Stimulated activated naive B cell treated with anti-CD40 and anti-IgM and Interleukin-4, amounts not matched to agents 10 μg/mL and 1 μg/mL and 100 μg/mL, for 72 hours (primary cell): ENCODE measurements at regions not wholly inside any gene's neighbourhood (a gene's known extent, or its start where the extent isn't known, plus 50 kb on each side); places are given as distances from the start of the nearest gene placed in this dataset.

ENCODE experiments used
- ATAC-seq, 2 donors: fragments of 150-1000 bp; cut with Tn5 transposase; replicated peaks; 2 replicates each; pipeline ENCODE4 v1.10.0; 2021; ENCODE audit warnings: moderate library complexity in 1 of 2
- DNase-seq: peaks from one replicate; pipeline ENCODE4 v3.0.0; 2021
- H3K27ac Mint-ChIP-seq: one replicate; pipeline ENCODE4 v1.8.0; 2022; ENCODE audit warnings: mild to moderate bottlenecking, mixed read lengths
- H3K27me3 Mint-ChIP-seq, 2 donors: one replicate each; pipeline ENCODE4 v1.8.0; 2022; ENCODE audit warnings: mixed read lengths in 2 of 2
- H3K36me3 Mint-ChIP-seq, 2 donors: one replicate each; pipeline ENCODE4 v1.8.0; 2022; ENCODE audit warnings: mixed read lengths in 2 of 2, mild to moderate bottlenecking in 1 of 2
- H3K4me1 Mint-ChIP-seq, 2 donors: one replicate each; pipeline ENCODE4 v1.8.0; 2022; ENCODE audit warnings: mixed read lengths in 2 of 2, mild to moderate bottlenecking in 1 of 2
- H3K4me3 Mint-ChIP-seq, 2 donors: one replicate each; pipeline ENCODE4 v1.8.0; 2022; ENCODE audit warnings: mild to moderate bottlenecking in 2 of 2, mixed read lengths in 2 of 2, moderate library complexity in 1 of 2
- H3K9me3 Mint-ChIP-seq, 2 donors: one replicate each; pipeline ENCODE4 v1.8.0; 2022; ENCODE audit warnings: mixed read lengths in 2 of 2, mild to moderate bottlenecking in 1 of 2

GRCh38 chr1:208556461-208556860 is 312.3 kb upstream of the PLXNA2 start:
- no peak overlapping the region for H3K4me3 Mint-ChIP-seq
- no peak for DNase-seq
- H3K9me3 Mint-ChIP-seq = no peaks in the 10 kb centered on the region
- H3K4me1 Mint-ChIP-seq = no peaks in the 10 kb centered on the region
- H3K36me3 Mint-ChIP-seq = no peaks in the 10 kb centered on the region
- peaks cover 5 to 10% of the 10 kb centered on the region in 2 donors for H3K27me3 Mint-ChIP-seq
- no peak for ATAC-seq
- no peak overlapping the region for H3K27ac Mint-ChIP-seq

- DNase-seq (no peak), ATAC-seq (no peak)
- Mint-ChIP-seq H3K27me3 (peaks cover 0 to 6% of the 10 kb centered on the region in 2 donors), H3K4me1 (no peaks in the 10 kb centered on the region), H3K36me3 (no peaks in the 10 kb centered on the region), H3K4me3 (no peak overlapping the region), H3K9me3 (no peaks in the 10 kb centered on the region), H3K27ac (no peak overlapping the region)
Observed at GRCh38 chr1:208557046-208557722, 313.0 kb upstream of the PLXNA2 start.

- no peaks in the 10 kb centered on the region for H3K36me3 Mint-ChIP-seq
- DNase-seq = no peak
- ATAC-seq = no peak
- H3K9me3 Mint-ChIP-seq = peaks cover 0 to 2% of the 10 kb centered on the region in 2 donors
- H3K27me3 Mint-ChIP-seq = peaks cover 0 to 4% of the 10 kb centered on the region in 2 donors
- no peaks in the 10 kb centered on the region for H3K4me1 Mint-ChIP-seq
- no peak overlapping the region for H3K4me3 Mint-ChIP-seq
- H3K27ac Mint-ChIP-seq = no peak overlapping the region
Observed at GRCh38 chr1:208557723-208558094, 313.5 kb upstream of the PLXNA2 start.

GRCh38 chr1:208559597-208560329 is 315.6 kb upstream of the PLXNA2 start:
- ATAC-seq (no peak), DNase-seq (no peak)
- H3K36me3 Mint-ChIP-seq = no peaks in the 10 kb centered on the region
- peaks cover 1% of the 10 kb centered on the region in 2 donors for H3K27me3 Mint-ChIP-seq
- no peak overlapping the region for H3K4me3 Mint-ChIP-seq
- peaks cover 0 to 4% of the 10 kb centered on the region in 2 donors for H3K9me3 Mint-ChIP-seq
- no peak overlapping the region for H3K27ac Mint-ChIP-seq
- no peaks in the 10 kb centered on the region for H3K4me1 Mint-ChIP-seq

GRCh38 chr1:208562151-208562960 is 318.2 kb upstream of the PLXNA2 start:
- H3K4me3 Mint-ChIP-seq = no peak overlapping the region
- H3K4me1 Mint-ChIP-seq = no peaks in the 10 kb centered on the region
- no peak overlapping the region for H3K27ac Mint-ChIP-seq
- no peaks in the 10 kb centered on the region for H3K36me3 Mint-ChIP-seq
- ATAC-seq (no peak), DNase-seq (no peak)
- H3K27me3 Mint-ChIP-seq = peaks cover 5% of the 10 kb centered on the region in 2 donors
- peaks cover 0 to 4% of the 10 kb centered on the region in 2 donors for H3K9me3 Mint-ChIP-seq

GRCh38 chr1:208564466-208564865 is 320.3 kb upstream of the PLXNA2 start:
- no peak overlapping the region for H3K27ac Mint-ChIP-seq
- no peaks in the 10 kb centered on the region for H3K4me1 Mint-ChIP-seq
- no peak overlapping the region for H3K4me3 Mint-ChIP-seq
- DNase-seq (no peak), ATAC-seq (no peak)
- no peaks in the 10 kb centered on the region for H3K36me3 Mint-ChIP-seq
- peaks cover 5% of the 10 kb centered on the region in 2 donors for H3K27me3 Mint-ChIP-seq
- peaks cover 0 to 4% of the 10 kb centered on the region in 2 donors for H3K9me3 Mint-ChIP-seq

GRCh38 chr1:208565756-208566440 is 321.7 kb upstream of the PLXNA2 start:
- Mint-ChIP-seq H3K4me3 (no peak overlapping the region), H3K9me3 (peaks cover 4 to 6% of the 10 kb centered on the region in 2 donors), H3K27ac (no peak overlapping the region), H3K4me1 (no peaks in the 10 kb centered on the region), H3K27me3 (peaks cover 5% of the 10 kb centered on the region in 2 donors), H3K36me3 (no peaks in the 10 kb centered on the region)
- DNase-seq = no peak
- ATAC-seq = no peak

GRCh38 chr1:208569181-208569580 is 325.0 kb upstream of the PLXNA2 start:
- peaks cover 0 to 6% of the 10 kb centered on the region in 2 donors for H3K9me3 Mint-ChIP-seq
- no peak overlapping the region for H3K4me3 Mint-ChIP-seq
- no peak overlapping the region for H3K27ac Mint-ChIP-seq
- DNase-seq (no peak), ATAC-seq (no peak)
- H3K36me3 Mint-ChIP-seq = no peaks in the 10 kb centered on the region
- peaks cover 5% of the 10 kb centered on the region in 2 donors for H3K27me3 Mint-ChIP-seq
- H3K4me1 Mint-ChIP-seq = no peaks in the 10 kb centered on the region

GRCh38 chr1:208570362-208570761 is 326.2 kb upstream of the PLXNA2 start:
- no peak for DNase-seq
- peaks cover 0 to 6% of the 10 kb centered on the region in 2 donors for H3K9me3 Mint-ChIP-seq
- H3K4me1 Mint-ChIP-seq = no peaks in the 10 kb centered on the region
- no peak overlapping the region for H3K4me3 Mint-ChIP-seq
- no peaks in the 10 kb centered on the region for H3K36me3 Mint-ChIP-seq
- H3K27me3 Mint-ChIP-seq = no peaks in the 10 kb centered on the region
- ATAC-seq = no peak
- H3K27ac Mint-ChIP-seq = no peak overlapping the region

GRCh38 chr1:208576425-208576824 is 332.2 kb upstream of the PLXNA2 start:
- DNase-seq (no peak), ATAC-seq (no peak)
- Mint-ChIP-seq H3K4me3 (no peak overlapping the region), H3K27ac (no peak overlapping the region), H3K36me3 (no peaks in the 10 kb centered on the region), H3K27me3 (no peaks in the 10 kb centered on the region), H3K4me1 (no peaks in the 10 kb centered on the region), H3K9me3 (no peaks in the 10 kb centered on the region)

- Mint-ChIP-seq H3K9me3 (no peaks in the 10 kb centered on the region), H3K27ac (no peak overlapping the region)
Observed at GRCh38 chr1:208577381-208577905, 333.3 kb upstream of the PLXNA2 start.

GRCh38 chr1:208581209-208581608 is 337.0 kb upstream of the PLXNA2 start:
- Mint-ChIP-seq H3K4me1 (no peaks in the 10 kb centered on the region), H3K4me3 (no peak overlapping the region), H3K9me3 (peaks cover 0 to 5% of the 10 kb centered on the region in 2 donors), H3K36me3 (no peaks in the 10 kb centered on the region), H3K27me3 (no peaks in the 10 kb centered on the region), H3K27ac (no peak overlapping the region)
- no peak for ATAC-seq
- no peak for DNase-seq

More at GRCh38 chr1:208577381-208577905, 333.3 kb upstream of the PLXNA2 start:
- ATAC-seq (no peak), DNase-seq (no peak)
- H3K36me3 Mint-ChIP-seq = no peaks in the 10 kb centered on the region
- H3K4me1 Mint-ChIP-seq = no peaks in the 10 kb centered on the region
- no peaks in the 10 kb centered on the region for H3K27me3 Mint-ChIP-seq
- H3K4me3 Mint-ChIP-seq = no peak overlapping the region

GRCh38 chr1:208581667-208582066 is 337.5 kb upstream of the PLXNA2 start:
- H3K36me3 Mint-ChIP-seq = no peaks in the 10 kb centered on the region
- no peak for ATAC-seq
- no peak overlapping the region for H3K27ac Mint-ChIP-seq
- H3K4me3 Mint-ChIP-seq = no peak overlapping the region
- DNase-seq = no peak
- H3K27me3 Mint-ChIP-seq = no peaks in the 10 kb centered on the region
- peaks cover under 1 to 2% of the 10 kb centered on the region in 2 donors for H3K4me1 Mint-ChIP-seq
- peaks cover 0 to 5% of the 10 kb centered on the region in 2 donors for H3K9me3 Mint-ChIP-seq
